HEK293 (cell line): ENCODE measurements at regions not wholly inside any gene's neighbourhood (a gene's known extent, or its start where the extent isn't known, plus 50 kb on each side); places are given as distances from the start of the nearest gene placed in this dataset.

ENCODE experiments used
- GLIS2 ChIP-seq: fragments of 450-650 bp; formaldehyde crosslinking; IDR thresholded peaks from 2 replicates; pipeline ENCODE4 v1.5.1; 2016; ENCODE audit warnings: missing biosample characterization, missing genetic modification characterization
- IKZF3 ChIP-seq: fragments of 450-650 bp; IDR thresholded peaks from 2 replicates; pipeline ENCODE4 v1.5.0; 2018; ENCODE audit warnings: missing biosample characterization, mild to moderate bottlenecking, missing genetic modification characterization, moderate library complexity
- KLF1 ChIP-seq: fragments of 450-650 bp; formaldehyde crosslinking; IDR thresholded peaks from 2 replicates; pipeline ENCODE4 v1.5.1; 2016; ENCODE audit warnings: missing biosample characterization, missing genetic modification characterization
- KLF17 ChIP-seq: fragments of 450-650 bp; formaldehyde crosslinking; IDR thresholded peaks from 2 replicates; pipeline ENCODE4 v1.5.1; 2016; ENCODE audit warnings: missing biosample characterization, missing genetic modification characterization
- KLF8 ChIP-seq: fragments of 450-650 bp; formaldehyde crosslinking; IDR thresholded peaks from 2 replicates; pipeline ENCODE4 v1.5.1; 2016; ENCODE audit warnings: missing biosample characterization, missing genetic modification characterization
- MZF1 ChIP-seq: fragments of 450-650 bp; formaldehyde crosslinking; IDR thresholded peaks from 2 replicates; pipeline ENCODE4 v1.5.1; 2017; ENCODE audit warnings: missing biosample characterization, missing genetic modification characterization, borderline replicate concordance
- PRDM2 ChIP-seq: fragments of 450-650 bp; formaldehyde crosslinking; IDR thresholded peaks from 2 replicates; pipeline ENCODE4 v1.5.1; 2016; ENCODE audit warnings: missing biosample characterization, missing genetic modification characterization, borderline replicate concordance
- WT1 ChIP-seq: fragments of 450-650 bp; formaldehyde crosslinking; IDR thresholded peaks from 2 replicates; pipeline ENCODE4 v1.5.1; 2016; ENCODE audit warnings: missing biosample characterization, missing genetic modification characterization
- ZEB2 ChIP-seq: fragments of 450-650 bp; formaldehyde crosslinking; IDR thresholded peaks from 2 replicates; pipeline ENCODE4 v1.5.1; 2016; ENCODE audit warnings: missing biosample characterization, missing genetic modification characterization
- TF ChIP-seq, protein P1 (sequence below): fragments of 450-650 bp; formaldehyde crosslinking; IDR thresholded peaks from 2 replicates; pipeline ENCODE4 v1.5.1; 2016; ENCODE audit warnings: missing biosample characterization, missing genetic modification characterization
- TF ChIP-seq, protein P2 (sequence below): fragments of 450-650 bp; formaldehyde crosslinking; IDR thresholded peaks from 2 replicates; pipeline ENCODE4 v1.5.1; 2016; ENCODE audit warnings: missing biosample characterization, missing genetic modification characterization

DNA sequence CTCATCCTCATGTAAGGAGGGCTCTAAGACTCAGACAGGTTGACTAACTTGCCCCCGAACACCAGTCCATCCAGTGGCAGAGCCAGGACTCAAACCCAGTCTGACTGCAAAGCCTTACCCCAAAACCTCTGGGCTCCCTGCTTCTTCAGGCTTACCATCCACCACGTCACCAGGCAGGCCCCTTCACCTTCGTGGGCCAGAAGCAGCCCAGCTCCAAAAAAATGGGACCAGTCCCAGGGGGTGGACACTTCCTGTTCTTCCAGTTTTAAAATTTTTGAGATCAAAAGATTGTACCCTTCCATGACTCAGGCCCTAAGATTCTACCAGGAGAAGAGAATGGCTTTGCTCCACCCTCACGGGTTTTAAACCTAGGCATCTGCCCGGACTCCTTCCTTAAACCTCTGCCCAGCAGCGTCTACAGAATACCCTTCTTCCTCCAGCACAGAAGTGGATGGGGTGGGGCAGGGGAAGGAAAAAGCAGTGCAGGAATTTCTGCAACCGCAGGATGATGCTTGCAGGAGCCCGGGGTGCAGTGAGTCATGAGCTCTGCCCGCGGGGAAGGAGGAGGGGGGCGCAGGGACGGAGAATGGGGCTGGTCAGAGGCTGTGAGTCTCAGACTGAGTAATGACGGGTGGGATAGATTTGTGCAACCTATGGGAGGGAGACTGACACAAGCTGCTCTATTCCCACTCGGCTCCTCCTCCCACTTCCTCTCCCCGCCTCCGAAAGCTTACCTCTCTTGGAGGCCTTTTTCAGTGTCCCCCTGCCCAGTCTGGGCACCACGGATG, 50.4 kb upstream of the STXBP1 start (continued):
- TF ChIP-seq ZEB2, result peak; percentile 71; the same call in 1 of the 2 replicates
- TF ChIP-seq, protein P1, sequence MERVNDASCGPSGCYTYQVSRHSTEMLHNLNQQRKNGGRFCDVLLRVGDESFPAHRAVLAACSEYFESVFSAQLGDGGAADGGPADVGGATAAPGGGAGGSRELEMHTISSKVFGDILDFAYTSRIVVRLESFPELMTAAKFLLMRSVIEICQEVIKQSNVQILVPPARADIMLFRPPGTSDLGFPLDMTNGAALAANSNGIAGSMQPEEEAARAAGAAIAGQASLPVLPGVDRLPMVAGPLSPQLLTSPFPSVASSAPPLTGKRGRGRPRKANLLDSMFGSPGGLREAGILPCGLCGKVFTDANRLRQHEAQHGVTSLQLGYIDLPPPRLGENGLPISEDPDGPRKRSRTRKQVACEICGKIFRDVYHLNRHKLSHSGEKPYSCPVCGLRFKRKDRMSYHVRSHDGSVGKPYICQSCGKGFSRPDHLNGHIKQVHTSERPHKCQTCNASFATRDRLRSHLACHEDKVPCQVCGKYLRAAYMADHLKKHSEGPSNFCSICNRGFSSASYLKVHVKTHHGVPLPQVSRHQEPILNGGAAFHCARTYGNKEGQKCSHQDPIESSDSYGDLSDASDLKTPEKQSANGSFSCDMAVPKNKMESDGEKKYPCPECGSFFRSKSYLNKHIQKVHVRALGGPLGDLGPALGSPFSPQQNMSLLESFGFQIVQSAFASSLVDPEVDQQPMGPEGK, result peak; percentile 91
- peak; percentile 48; the same call in 1 of the 2 replicates for TF ChIP-seq IKZF3 (tag by site-specific recombination)
- peak; percentile 36; the same call in 1 of the 2 replicates for TF ChIP-seq KLF8 (tag by site-specific recombination)
- TF ChIP-seq MZF1 (tag by site-specific recombination), result no peak
- TF ChIP-seq KLF1, result peak; percentile 75
- TF ChIP-seq, protein P2, sequence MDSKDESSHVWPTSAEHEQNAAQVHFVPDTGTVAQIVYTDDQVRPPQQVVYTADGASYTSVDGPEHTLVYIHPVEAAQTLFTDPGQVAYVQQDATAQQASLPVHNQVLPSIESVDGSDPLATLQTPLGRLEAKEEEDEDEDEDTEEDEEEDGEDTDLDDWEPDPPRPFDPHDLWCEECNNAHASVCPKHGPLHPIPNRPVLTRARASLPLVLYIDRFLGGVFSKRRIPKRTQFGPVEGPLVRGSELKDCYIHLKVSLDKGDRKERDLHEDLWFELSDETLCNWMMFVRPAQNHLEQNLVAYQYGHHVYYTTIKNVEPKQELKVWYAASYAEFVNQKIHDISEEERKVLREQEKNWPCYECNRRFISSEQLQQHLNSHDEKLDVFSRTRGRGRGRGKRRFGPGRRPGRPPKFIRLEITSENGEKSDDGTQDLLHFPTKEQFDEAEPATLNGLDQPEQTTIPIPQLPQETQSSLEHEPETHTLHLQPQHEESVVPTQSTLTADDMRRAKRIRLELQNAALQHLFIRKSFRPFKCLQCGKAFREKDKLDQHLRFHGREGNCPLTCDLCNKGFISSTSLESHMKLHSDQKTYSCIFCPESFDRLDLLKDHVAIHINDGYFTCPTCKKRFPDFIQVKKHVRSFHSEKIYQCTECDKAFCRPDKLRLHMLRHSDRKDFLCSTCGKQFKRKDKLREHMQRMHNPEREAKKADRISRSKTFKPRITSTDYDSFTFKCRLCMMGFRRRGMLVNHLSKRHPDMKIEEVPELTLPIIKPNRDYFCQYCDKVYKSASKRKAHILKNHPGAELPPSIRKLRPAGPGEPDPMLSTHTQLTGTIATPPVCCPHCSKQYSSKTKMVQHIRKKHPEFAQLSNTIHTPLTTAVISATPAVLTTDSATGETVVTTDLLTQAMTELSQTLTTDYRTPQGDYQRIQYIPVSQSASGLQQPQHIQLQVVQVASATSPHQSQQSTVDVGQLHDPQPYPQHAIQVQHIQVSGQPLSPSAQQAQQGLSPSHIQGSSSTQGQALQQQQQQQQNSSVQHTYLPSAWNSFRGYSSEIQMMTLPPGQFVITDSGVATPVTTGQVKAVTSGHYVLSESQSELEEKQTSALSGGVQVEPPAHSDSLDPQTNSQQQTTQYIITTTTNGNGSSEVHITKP, result peak; percentile 45
- TF ChIP-seq PRDM2, result no peak
- TF ChIP-seq KLF17 (tag by site-specific recombination), result peak; percentile 93
- TF ChIP-seq GLIS2 (tag by site-specific recombination), result peak; percentile 56; the same call in 1 of the 2 replicates
- TF ChIP-seq WT1 (tag by site-specific recombination), result no peak
